NCI-H2196 treated with DMSO at 0.1 percent for 48 hours (cell line): ENCODE measurements at regions not wholly inside any gene's neighbourhood (a gene's known extent, or its start where the extent isn't known, plus 50 kb on each side); places are given as distances from the start of the nearest gene placed in this dataset.

Experiments used
- DNase-seq: peaks from one replicate; lab custom pipeline; 2025; ENCODE audit not compliant: unreplicated experiment; lab: John Stamatoyannopoulos, UW

DNA sequence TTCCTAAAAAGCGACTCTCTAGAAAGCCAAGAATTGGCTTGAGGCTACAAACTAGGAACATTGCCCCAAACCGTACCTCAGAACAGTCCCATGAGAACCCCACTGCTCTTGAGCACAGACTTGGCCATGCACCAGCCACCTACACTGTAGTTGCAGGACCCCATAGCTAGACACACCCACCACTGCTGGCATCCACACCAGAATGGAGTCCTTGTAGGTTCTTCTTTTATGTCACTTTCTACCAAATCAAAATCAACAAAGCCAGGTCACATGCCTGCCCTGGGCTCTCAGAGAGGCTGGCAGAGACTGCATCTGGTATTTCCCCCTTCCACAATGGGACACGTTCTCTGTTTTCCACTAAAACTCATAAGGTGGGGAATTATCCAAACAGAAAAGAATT is 290.5 kb downstream of the SHOX2 start:
- DNase-seq = no peak

DNA sequence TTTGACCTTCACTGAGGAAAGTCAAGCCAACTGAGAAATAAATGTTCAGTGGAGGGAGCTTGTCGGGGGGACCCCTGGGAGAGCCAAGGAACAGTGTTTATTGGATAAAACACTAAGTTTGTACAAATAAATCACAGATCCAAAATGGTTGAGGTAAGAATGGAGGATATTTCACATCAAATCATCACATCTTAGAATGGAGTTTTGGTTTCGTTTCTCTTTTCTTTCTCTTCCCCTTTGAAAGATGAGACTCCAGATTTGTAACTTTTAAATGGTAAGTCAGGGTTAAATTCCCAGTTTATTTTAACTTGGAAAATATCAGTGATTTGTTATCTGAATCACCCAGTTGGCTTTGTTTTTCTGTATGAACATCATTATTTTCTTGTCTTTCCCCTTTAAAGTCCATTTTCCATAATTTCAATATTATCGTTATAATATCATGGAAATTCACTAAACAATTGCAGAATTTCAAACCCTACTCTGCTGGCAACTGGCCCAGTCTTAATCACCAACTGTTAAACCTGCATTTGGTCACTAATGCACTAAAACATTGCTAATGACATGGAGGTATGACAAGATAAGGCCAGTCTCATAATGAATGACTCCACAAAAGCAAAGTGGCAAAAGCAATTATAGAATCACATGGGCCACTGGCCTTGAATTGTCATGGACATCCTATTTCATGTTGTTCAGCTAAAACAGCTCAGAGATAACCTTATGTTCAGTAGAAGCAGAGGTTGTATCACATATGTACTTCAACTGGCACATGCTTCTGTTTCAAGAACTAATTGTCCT is 295.1 kb downstream of the SHOX2 start:
- DNase-seq = no peak

DNA sequence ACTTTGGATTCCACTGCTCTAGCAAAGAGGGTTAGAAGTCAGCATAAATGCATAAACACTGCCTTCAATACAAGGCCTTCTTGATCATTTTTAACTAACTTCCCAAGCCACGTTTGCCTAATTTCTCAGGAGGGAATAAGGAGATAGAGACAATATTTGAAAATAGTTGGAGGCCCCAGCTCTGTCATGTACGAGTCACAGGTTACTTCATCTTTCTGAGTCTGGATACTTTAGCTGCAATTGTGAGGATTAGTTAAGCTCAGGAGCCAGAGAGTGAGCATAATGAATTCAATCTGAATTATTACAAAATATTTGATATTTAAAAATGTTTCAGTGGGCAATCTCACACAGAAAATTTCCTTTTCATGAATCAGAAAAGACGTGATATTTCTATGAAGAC is 298.9 kb downstream of the SHOX2 start:
- DNase-seq = no peak

DNA sequence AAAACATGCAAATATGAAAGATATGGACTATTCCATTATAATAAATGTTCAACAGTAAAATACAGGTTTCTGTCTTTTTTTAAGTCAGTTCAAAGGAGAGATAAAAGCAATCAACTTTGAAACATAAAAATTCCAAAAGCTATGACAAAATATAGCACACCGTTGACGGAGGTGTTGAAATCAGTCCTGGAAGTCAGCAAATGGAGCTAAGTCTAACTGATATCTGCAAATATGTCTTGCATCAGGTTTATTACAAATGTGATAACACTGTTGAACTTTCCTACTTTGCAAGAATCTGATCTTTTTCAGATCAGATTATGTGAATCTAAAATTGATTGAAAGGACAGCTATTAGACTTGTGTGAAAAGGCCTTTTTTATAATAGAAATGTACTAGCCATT is 300.7 kb downstream of the SHOX2 start:
- DNase-seq = no peak

DNA sequence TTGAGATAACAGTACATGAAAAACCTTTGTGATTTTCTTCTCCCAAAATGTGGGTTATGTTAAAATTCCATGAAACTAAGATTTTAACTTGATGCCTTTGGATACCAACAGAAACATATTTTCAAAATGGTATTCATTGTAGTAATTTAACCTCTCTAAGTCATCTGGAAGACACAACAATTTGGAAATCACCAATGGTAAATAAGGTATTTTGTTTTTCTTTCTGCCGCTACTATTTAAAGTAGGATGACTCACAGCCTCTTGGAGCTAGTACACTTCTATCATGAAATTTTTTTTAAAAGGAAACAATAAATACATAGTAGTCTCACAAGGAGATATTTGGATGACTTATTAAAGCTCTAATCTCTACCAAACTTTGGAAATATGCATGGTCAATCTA is 291.6 kb upstream of the VEPH1 start:
- no peak for DNase-seq

DNA sequence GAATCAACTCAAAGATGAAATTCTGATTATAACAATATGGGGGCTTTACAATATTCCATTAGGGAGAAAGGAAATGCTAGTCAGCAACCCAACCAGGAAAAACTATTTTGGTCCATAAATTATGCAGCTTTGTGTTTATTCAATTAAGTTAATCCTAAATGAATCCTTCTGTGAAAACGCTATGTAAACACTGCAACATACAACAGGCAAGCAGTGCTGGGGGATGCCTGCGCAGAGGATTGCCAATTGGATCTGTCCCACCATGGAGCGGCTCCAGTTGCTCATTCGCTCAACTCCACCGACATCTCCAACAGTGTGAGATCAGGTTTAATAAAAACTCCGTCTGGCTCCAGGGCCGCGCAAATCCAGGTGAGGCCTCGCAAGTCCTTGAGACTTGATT is 290.5 kb upstream of the VEPH1 start:
- no peak for DNase-seq

DNA sequence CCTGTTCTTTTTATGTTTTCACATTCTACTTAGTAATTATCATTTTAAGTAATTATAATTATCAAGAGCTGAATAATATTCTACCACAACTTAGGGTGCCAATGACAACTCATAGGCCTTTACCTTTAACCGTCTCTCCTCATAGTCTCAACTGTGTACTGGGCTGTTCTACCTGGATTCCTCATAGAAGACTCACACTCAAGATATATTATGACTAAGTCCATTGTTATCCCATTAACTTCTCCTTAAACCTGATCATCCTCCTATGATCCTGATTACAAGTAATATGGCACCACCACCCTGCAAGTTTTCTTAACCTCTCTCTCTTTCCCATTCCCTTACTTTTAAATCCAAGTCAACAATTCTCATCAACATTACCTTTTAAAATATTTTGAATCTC is 285.9 kb upstream of the VEPH1 start:
- no peak for DNase-seq

DNA sequence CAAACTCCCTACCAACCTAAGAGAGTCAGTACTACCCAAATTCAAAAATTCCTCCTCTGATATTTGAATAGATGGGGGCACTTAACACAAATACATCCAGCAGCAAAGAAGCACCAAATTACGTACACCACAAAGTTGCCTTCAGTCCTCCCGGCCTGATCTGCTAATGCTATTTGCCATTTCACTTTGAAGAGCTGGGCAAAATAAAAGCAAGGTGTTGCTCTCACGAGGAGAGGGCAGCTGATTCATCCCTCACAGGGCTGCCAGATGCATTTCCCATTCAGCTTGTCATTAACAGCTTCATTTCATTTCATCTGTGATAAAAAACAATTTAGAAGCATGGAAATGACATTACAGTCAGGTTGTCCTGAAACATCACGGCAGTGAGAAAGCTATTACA is 283.4 kb upstream of the VEPH1 start:
- no peak for DNase-seq

DNA sequence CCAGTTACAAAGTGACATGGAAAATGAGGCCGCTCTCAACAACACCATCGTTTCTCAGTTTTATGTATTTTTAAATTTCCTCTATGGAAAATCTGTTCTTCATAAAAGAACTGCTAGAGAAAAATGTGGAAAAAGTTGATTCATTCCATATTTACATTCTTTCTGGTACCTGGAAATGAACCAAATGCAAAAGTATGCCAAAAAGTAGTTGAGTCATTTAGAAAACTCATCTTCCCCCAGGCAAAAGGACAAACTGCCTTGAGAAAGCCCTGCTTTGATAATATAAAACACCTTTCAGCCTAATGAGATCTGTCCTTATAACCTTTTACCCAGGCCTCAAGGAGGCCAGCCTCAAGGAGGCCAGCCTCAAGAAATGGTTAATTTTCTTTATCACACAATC is 283.0 kb upstream of the VEPH1 start:
- DNase-seq = no peak

DNA sequence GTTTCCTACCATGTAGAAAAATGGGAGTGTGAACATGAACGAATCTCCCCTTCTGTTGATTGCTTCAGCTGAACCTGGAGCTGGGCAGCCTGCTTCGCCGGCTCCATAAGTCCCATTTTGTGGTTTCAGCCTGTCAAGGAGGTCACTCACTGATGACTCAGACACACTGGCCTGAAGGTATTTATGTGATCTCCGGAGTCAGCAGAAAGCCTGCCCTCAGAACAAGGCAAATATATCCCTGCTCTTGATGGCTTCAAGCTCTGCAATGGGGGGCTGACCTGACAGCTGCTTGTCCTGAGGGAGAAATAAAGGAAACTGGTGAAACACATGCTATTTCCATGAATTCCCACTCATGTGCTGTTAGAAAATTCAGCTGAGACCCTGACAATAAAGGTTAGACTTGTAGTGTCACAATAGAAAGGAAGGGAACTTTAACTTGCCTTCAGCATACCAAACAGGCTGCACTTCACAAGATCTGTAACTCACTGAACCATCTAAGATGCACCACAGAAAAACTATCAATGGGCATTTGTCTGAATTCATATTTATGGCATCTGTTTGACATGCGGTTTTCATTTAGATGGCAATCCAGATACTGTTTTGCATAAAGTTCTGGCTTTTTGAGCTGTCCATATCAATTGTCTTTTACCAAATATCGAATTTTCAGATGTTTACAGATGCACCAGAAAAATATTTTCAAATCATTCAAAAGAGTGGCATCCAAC is 282.0 kb upstream of the VEPH1 start:
- no peak for DNase-seq

DNA sequence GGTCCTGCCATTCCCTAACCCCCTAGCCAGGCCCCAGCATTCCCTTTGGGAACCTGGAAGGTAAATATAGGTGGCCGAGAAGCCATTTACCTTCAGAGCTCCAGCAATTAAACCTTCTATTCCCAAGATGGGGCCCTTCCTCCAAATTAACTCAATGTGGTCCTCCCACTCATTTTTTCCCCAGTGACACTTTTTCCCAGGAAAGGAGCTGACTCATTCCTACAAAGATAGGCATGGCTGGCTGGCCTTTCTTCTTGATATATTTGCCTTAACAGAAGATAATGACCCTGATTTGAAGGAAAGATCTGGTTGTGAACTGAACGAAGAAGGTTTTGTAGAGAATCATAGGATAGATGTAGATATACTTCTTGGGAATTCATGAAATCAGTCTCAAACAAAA is 279.0 kb upstream of the VEPH1 start:
- no peak for DNase-seq

DNA sequence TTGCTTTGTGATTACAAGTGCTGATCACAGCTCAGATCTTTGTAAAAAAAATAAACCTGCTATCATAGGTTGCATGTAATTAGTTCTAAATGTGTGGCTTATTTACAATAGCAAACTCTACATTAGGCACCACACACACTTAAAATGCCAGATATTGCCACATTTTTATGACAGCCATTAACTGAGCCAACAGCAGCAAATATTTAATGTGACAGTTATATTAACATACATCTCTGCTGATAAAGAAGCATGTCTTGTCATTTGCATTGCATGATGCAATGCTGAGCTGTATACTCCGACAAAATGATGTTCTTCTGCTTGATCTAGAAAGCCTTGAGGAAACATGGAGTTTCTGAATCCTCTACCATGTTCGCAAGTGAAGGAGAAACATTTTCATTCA is 273.6 kb upstream of the VEPH1 start:
- DNase-seq = no peak

DNA sequence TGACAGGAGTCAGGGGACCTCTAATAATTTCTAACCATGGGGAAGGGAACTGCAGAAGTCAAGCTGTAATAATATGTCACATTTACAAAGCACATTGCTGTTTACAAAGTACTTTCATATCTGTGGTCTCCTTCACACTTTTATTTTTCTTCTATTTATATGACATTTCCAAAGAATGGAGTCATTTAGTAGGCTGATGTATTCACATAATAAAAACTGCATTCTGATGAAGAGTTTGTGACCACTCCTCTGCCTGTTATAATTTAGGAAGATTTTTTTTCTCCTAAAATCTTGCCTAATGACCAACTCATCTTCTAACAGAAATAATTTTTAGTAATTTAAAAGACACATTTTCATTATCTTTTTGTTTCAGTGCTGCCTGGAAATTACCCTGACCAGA is 272.2 kb upstream of the VEPH1 start:
- no peak for DNase-seq

DNA sequence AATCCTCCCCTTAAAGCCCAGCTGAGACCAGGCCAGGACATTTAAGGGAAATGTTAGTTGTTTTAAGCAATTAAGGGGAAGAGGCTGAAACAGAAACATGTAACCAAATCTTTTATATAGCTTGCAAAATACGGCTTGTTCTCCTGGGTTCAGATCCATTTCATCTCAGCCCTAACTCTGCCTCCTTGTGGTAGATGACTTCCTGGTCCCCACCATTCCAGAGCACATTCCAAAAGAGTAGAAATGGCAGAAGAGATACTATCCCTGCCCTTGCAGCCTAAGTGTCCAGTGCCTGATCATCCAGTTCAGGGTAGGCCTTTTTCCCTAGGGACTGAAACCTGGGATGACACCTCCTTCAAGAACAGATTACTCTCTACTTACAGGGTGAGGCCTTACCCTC is 266.2 kb upstream of the VEPH1 start:
- no peak for DNase-seq

DNA sequence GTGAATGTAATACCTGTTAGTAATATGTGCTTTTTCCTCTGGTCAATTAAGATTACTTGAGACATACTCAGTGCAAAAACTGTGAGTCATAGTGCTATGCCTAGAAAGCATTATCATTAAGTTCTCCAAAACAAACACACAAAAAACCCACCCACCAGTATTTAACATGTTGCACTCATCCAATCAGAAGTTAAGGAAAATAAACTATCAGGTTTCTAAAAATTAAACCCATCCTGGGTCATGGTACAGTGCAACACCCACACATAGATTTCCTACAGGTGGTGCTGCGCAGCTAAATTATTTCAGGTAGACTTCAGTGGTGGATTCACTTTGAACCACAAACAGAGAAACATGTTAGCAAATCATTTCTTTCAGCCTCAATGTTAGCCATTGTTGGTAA is 264.4 kb upstream of the VEPH1 start:
- no peak for DNase-seq

DNA sequence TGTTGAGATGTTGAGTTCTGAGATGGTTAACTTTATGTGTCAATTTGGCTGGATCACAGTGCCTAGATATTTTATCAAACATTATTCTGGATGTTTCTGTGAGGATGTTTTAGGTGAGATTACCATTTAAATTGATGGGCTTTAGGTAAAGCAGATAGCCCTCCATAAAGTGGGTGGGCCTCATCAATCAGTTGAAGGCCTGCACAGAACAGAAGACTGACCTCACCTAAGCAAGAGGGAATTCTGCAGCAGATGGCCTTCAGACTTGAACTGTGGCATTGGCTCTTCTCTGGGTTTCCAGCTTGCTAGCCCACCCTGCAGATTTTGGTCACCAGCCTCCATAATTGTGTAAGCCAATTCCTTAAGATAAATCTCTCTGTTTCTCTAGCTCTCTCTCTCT is 260.4 kb upstream of the VEPH1 start:
- no peak for DNase-seq

DNA sequence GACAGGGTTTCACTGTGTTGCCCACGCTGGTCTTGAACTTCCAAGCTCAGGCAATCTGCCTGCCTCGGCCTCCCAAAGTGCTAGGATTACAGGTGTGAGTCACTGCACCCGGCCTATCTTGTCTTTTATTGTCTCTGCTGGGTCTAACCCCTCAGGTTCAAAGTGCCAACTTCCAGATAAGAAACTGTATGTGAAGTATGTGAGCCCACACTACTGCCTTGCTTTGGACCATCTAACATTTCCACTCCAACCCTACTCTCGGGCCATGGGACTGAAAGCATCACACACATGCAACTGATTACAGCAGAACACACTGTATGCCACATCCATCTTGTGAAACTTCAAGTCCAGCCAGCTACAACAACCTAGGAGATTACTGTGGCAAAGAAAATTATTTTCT is 256.1 kb upstream of the VEPH1 start:
- DNase-seq = no peak

DNA sequence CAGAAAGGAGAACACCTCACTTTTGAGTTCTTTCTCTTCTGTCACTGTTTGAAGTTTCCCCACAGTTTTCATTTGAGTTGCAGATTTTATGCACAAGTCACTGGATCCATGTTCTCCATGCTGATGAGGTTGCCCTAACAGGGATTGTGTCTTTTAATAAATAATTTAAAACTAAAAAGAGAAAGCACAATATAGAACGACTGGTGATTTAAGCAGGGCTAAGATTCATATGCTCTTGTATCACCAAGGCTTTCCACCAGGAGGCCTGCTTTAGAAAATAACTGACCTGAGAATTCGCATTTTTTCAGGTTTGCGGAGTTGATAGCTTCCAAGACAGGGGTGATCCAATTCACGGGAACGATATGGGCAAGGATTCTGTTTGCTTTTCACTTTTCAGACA is 252.0 kb upstream of the VEPH1 start:
- DNase-seq = no peak

DNA sequence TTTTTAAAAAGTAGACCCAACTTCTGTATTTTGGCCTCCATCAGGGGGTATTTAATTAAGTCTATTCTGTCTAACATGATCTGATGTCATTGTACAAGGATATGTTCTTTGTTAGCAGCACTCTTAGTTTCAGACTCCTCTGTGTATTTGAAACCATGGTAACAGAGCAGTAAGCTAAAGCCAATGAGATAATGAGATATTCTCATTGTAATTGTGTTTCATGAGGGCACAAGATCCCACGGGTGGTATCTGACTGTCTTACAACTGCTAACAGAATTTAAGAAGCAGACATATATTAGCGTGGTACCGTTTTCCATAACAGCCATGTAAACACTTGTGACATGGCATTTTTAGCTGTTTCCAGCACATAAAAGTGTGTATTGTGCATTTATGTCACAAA is 251.2 kb upstream of the VEPH1 start:
- DNase-seq = no peak

DNA sequence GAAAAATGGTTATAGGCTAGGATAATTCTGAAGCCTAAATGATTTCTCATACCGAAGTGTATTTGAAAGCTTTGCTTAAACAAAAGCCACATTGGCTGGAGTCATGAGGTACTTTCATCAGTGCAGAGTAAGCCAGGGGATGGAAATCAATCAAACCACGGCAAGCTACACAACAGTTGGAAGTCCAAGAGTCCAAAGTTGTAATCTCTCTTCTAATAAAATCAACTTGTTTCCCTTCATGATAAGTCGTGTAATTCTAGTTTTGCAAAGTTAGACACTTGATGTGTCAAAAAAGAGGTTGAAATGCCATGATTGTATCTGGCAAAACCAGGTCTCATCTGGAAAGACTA is 250.5 kb upstream of the VEPH1 start:
- no peak for DNase-seq

DNA sequence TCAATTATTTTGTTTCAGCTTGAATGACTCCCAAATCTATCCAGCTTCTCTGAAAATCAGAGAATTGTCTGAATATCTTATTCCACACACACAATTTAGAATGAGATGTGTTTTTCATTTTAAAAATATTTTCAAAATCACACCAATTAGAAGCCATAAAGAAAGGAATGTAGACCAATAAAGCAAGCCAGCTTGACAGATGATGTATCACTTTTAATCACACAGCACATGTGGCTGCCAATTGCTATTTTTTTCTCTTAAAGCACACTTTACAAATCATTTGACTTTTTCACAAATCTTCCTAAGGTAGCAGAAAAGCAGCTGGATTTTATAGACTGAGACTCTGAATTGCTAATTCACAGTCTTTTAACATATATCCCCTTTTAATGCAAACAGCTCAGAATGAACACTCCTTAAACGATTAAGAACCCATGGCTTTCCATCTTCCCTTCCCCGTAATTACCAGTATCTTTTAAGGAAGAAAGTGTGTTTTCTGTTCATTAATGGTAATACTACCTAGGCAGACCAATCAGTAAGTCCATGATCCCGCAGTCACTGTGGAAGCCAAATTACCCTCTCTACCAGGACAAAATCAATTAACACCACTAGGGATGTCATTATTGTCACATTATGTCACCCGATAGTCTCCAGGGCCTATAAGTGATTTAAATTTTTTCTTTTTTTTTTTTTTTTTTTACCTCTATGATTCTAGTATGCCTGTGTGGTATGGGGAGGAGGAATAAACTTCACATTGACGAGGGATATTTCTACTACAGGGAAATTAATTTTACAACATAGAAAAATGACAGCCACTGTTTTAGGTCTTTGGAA is 250.0 kb upstream of the VEPH1 start:
- DNase-seq = no peak

DNA sequence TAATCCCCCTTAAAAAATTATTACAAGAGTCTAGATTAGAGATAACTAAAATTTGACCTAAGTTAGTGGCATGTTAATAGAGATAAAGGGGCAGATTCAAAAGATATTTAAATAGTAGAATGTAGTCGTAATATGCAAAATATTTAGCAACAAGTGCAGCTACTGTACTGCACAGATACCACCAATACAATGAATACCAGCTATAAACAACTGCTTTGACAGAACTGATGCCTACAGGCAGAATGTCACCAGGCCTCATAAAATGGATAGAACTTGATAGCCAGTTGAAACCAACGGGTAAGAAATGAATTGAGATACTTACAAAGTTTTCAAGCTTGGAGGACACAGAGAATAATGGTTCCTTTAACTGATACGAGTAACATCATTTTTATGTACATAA is 249.3 kb upstream of the VEPH1 start:
- no peak for DNase-seq
